Fibroblast of lung (primary cell): ENCODE measurements at regions not wholly inside any gene's neighbourhood (a gene's known extent, or its start where the extent isn't known, plus 50 kb on each side); places are given as distances from the start of the nearest gene placed in this dataset.

Experiments used
- DNase-seq, 2 donors: peaks; one replicate each; pipeline versions ENCODE4 v3.0.0 to v3.0.0-alpha.2; 2010; ENCODE audit warnings: low read depth in 2 of 2
- H2AFZ ChIP-seq: 2 replicates; pipeline ENCODE4 v1.5.1; 2012; ENCODE audit warnings: low read length, control low read depth, inconsistent platforms
- H3K27ac ChIP-seq: 2 replicates; pipeline ENCODE4 v1.5.1; 2011; ENCODE audit warnings: low read length, control low read depth; ENCODE audit not compliant: insufficient read depth
- H3K27me3 ChIP-seq: 2 replicates; pipeline ENCODE4 v1.5.1; 2011; ENCODE audit warnings: mild to moderate bottlenecking, low read length; ENCODE audit not compliant: control insufficient read depth, insufficient read depth
- H3K36me3 ChIP-seq: 2 replicates; pipeline ENCODE4 v1.5.1; 2011; ENCODE audit warnings: low read length; ENCODE audit not compliant: control insufficient read depth, insufficient read depth
- H3K4me1 ChIP-seq: 2 replicates; pipeline ENCODE4 v1.5.1; 2011; ENCODE audit warnings: low read length; ENCODE audit not compliant: control insufficient read depth, insufficient read depth; ENCODE audit errors: extremely low read depth
- H3K4me2 ChIP-seq: 2 replicates; pipeline ENCODE4 v1.5.1; 2011; ENCODE audit warnings: low read length, control low read depth; ENCODE audit not compliant: insufficient read depth; ENCODE audit errors: extremely low read depth
- H3K4me3 ChIP-seq, 4 experiments: fragments of 200-600 bp in 1 of 4; sonication (generic) in 1 of 4; replicated peaks in 1 of 4; 2 replicates each; pipeline ENCODE4 v1.5.1; 2011 to 2016; ENCODE audit warnings: low read length in 4 of 4, low read depth in 3 of 4, mild to moderate bottlenecking in 3 of 4, control low read depth in 2 of 4, inconsistent platforms in 1 of 4, mixed read lengths in 1 of 4; ENCODE audit not compliant: insufficient read depth in 1 of 4; ENCODE audit errors: control extremely low read depth in 1 of 4
- H3K79me2 ChIP-seq: 2 replicates; pipeline ENCODE4 v1.5.1; 2012; ENCODE audit warnings: mild to moderate bottlenecking, low read length, inconsistent platforms; ENCODE audit not compliant: control insufficient read depth, insufficient read depth
- H3K9ac ChIP-seq: 2 replicates; pipeline ENCODE4 v1.5.1; 2011; ENCODE audit warnings: mild to moderate bottlenecking, low read length, control low read depth; ENCODE audit not compliant: insufficient read depth
- H3K9me3 ChIP-seq: 2 replicates; pipeline ENCODE4 v1.5.1; 2012; ENCODE audit warnings: low read depth, low read length; ENCODE audit not compliant: control insufficient read depth, insufficient read depth
- H4K20me1 ChIP-seq: 2 replicates; pipeline ENCODE4 v1.5.1; 2011; ENCODE audit warnings: low read length; ENCODE audit not compliant: control insufficient read depth, insufficient read depth; ENCODE audit errors: extremely low read depth
- EZH2 ChIP-seq: IDR thresholded peaks from 2 replicates; pipeline ENCODE4 v1.5.1; 2012; ENCODE audit warnings: low read length, control low read depth, mild to moderate bottlenecking; ENCODE audit errors: missing control alignments
- TF ChIP-seq, protein P1 (sequence below), 2 donors: IDR thresholded peaks in 1 of 2; conservative IDR thresholded peaks in 1 of 2; 1 replicate in 1 of 2; 2 replicates in 1 of 2; pipeline ENCODE4 v1.5.1; 2011 to 2012; ENCODE audit warnings: low read length in 2 of 2, control low read depth in 1 of 2, inconsistent platforms in 1 of 2, low read depth in 1 of 2, mild to moderate bottlenecking in 1 of 2

DNA sequence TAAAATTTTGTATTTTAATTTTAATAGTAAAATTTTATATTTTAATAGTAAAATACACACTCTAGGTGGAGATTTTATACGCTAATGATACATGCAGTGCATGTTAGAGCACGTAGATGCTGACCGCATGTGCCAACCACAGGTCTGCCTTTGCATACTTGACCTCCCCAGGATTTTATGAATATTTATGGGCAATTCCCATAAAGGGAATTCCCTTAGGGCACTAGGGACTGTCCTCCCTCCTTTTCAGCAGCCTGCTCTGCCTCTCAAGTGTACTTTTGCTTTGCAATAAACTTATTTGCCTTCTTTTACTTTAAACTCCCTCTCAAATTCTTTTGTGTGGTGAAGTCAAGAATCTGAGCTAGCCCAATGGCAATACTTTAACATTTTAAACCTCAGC is 217.7 kb upstream of the CDH8 start:
- DNase-seq: no peak
- Histone ChIP-seq H3K79me2 (no peaks in the 10 kb centered on the region), H3K27ac (no peak overlapping the region), H3K9ac (no peak overlapping the region), H3K4me3 (no peak overlapping the region), H3K4me2 (no peak overlapping the region), H3K36me3 (no peaks in the 10 kb centered on the region), H3K4me1 (no peaks in the 10 kb centered on the region), H3K27me3 (no peaks in the 10 kb centered on the region), H3K9me3 (no peaks in the 10 kb centered on the region), H4K20me1 (no peaks in the 10 kb centered on the region), H2AFZ (no peak overlapping the region)
- TF ChIP-seq, protein P1, sequence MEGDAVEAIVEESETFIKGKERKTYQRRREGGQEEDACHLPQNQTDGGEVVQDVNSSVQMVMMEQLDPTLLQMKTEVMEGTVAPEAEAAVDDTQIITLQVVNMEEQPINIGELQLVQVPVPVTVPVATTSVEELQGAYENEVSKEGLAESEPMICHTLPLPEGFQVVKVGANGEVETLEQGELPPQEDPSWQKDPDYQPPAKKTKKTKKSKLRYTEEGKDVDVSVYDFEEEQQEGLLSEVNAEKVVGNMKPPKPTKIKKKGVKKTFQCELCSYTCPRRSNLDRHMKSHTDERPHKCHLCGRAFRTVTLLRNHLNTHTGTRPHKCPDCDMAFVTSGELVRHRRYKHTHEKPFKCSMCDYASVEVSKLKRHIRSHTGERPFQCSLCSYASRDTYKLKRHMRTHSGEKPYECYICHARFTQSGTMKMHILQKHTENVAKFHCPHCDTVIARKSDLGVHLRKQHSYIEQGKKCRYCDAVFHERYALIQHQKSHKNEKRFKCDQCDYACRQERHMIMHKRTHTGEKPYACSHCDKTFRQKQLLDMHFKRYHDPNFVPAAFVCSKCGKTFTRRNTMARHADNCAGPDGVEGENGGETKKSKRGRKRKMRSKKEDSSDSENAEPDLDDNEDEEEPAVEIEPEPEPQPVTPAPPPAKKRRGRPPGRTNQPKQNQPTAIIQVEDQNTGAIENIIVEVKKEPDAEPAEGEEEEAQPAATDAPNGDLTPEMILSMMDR (conservative IDR thresholded peaks at IDR 0.05 in 1 of 2, IDR thresholded peaks at IDR 0.05 in 1 of 2; ENCODE audit: low read depth in 1 of 2, low read length in 2 of 2): no peak
- TF ChIP-seq EZH2: no peak

DNA sequence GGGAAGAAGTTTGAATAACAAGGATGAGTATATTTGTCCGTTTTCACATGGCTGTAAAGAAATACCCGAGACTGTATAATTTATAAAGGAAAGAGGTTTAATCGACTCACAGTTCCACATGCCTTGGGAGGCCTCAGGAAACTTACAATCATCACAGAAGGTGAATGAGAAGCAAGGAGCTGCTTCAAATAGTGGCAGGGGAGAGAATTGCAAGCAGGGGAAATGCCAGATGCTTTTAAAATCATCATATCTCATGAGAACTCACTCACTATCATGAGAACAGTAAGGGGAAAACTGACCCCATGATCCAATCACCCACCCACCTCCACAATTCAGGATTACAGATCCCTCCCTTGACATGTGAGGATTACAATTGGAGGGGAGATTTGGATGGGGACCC is 212.8 kb upstream of the CDH8 start:
- Histone ChIP-seq H3K4me2 (no peak overlapping the region), H3K9ac (no peak overlapping the region), H3K9me3 (no peaks in the 10 kb centered on the region), H3K79me2 (no peaks in the 10 kb centered on the region), H3K27me3 (no peaks in the 10 kb centered on the region), H3K27ac (no peak overlapping the region), H4K20me1 (no peaks in the 10 kb centered on the region), H2AFZ (no peak overlapping the region), H3K4me1 (no peaks in the 10 kb centered on the region), H3K4me3 (no peak overlapping the region), H3K36me3 (no peaks in the 10 kb centered on the region)
- TF ChIP-seq, protein P1 (conservative IDR thresholded peaks at IDR 0.05 in 1 of 2, IDR thresholded peaks at IDR 0.05 in 1 of 2; ENCODE audit: low read depth in 1 of 2, low read length in 2 of 2): no peak
- no peak for TF ChIP-seq EZH2
- no peak for DNase-seq

DNA sequence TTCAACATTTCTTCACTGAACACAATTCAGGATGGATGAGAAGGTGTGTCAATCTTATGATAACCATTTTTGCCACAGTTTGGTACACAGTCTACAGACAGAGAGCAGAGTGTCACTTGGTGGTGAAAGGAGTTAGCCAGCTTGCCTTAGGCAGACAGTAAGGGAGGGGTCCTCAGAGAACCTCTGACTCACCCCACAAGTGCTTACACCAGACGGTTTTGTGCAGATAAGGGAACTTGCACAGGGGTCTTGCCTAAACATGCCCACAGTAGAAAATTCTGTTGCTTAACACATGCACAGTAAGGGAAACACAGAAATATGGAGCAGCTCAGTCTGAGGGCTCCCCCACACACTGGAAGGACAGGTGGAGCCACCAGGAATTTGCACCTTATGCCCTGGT is 204.5 kb upstream of the CDH8 start:
- Histone ChIP-seq H3K4me1 (no peaks in the 10 kb centered on the region), H3K4me2 (no peak overlapping the region), H3K27ac (no peak overlapping the region), H3K9me3 (no peaks in the 10 kb centered on the region), H3K27me3 (no peaks in the 10 kb centered on the region), H2AFZ (no peak overlapping the region), H3K4me3 (no peak overlapping the region), H3K9ac (no peak overlapping the region), H4K20me1 (no peaks in the 10 kb centered on the region), H3K79me2 (no peaks in the 10 kb centered on the region), H3K36me3 (no peaks in the 10 kb centered on the region)
- TF ChIP-seq, protein P1 (conservative IDR thresholded peaks at IDR 0.05 in 1 of 2, IDR thresholded peaks at IDR 0.05 in 1 of 2; ENCODE audit: low read depth in 1 of 2, low read length in 2 of 2): no peak
- TF ChIP-seq EZH2: no peak
- DNase-seq: peak in 1 of 2 donors; percentile 29
